ENCODE measurements at regions not wholly inside any gene's neighbourhood (a gene's known extent, or its start where the extent isn't known, plus 50 kb on each side); places are given as distances from the start of the nearest gene placed in this dataset.

GRCh38 chrX:149262086-149262485 is 243.0 kb downstream of the IDS start:
- no peak overlapping the region for H3K4me3 Mint-ChIP-seq

GRCh38 chrX:149259241-149259640 is 245.9 kb downstream of the IDS start:
- Mint-ChIP-seq H3K4me1 (no peaks in the 10 kb centered on the region), H3K27me3 (ENCODE audit: insufficient read depth) (no peaks in the 10 kb centered on the region), H3K9me3 (peaks cover 34% of the 10 kb centered on the region), H3K4me3 (no peak overlapping the region), H3K36me3 (ENCODE audit: low read depth) (no peaks in the 10 kb centered on the region), H3K27ac (no peak overlapping the region)
- no CpG with 5 or more reads among the region's 2 CpGs for WGBS, 2 experiments (ENCODE audit: insufficient coverage in 1 of 2, insufficient read length in 1 of 2)
- Histone ChIP-seq H3K9me3 (ENCODE audit: control insufficient read depth, low read length) (no peaks in the 10 kb centered on the region), H3K4me3 (ENCODE audit: low read length) (no peak overlapping the region), H3K4me1 (ENCODE audit: control insufficient read depth, insufficient read depth, low read length) (no peaks in the 10 kb centered on the region), H3K27ac (ENCODE audit: low read depth, low read length) (no peak overlapping the region), H3K9ac (ENCODE audit: extremely low read depth, low read length, poor library complexity, severe bottlenecking) (no peak overlapping the region), H3K27me3 (ENCODE audit: control insufficient read depth, insufficient read depth, low read length, poor library complexity, severe bottlenecking) (no peaks in the 10 kb centered on the region), H3K36me3 (ENCODE audit: control insufficient read depth, insufficient read depth, low read length) (no peaks in the 10 kb centered on the region)
- TF ChIP-seq, protein P1, sequence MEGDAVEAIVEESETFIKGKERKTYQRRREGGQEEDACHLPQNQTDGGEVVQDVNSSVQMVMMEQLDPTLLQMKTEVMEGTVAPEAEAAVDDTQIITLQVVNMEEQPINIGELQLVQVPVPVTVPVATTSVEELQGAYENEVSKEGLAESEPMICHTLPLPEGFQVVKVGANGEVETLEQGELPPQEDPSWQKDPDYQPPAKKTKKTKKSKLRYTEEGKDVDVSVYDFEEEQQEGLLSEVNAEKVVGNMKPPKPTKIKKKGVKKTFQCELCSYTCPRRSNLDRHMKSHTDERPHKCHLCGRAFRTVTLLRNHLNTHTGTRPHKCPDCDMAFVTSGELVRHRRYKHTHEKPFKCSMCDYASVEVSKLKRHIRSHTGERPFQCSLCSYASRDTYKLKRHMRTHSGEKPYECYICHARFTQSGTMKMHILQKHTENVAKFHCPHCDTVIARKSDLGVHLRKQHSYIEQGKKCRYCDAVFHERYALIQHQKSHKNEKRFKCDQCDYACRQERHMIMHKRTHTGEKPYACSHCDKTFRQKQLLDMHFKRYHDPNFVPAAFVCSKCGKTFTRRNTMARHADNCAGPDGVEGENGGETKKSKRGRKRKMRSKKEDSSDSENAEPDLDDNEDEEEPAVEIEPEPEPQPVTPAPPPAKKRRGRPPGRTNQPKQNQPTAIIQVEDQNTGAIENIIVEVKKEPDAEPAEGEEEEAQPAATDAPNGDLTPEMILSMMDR (conservative IDR thresholded peaks at IDR 0.05) = no peak
- DNase-seq = no peak

More at GRCh38 chrX:149262086-149262485, 243.0 kb downstream of the IDS start:
- H3K36me3 ChIP-seq (ENCODE audit: control insufficient read depth, insufficient read depth, low read length) = no peaks in the 10 kb centered on the region
- H3K9ac ChIP-seq (ENCODE audit: extremely low read depth, low read length, poor library complexity, severe bottlenecking) = no peak overlapping the region
- TF ChIP-seq, protein P1 (conservative IDR thresholded peaks at IDR 0.05) = no peak
- DNase-seq = no peak
- no peaks in the 10 kb centered on the region for H3K27me3 ChIP-seq (ENCODE audit: control insufficient read depth, insufficient read depth, low read length, poor library complexity, severe bottlenecking)
- Mint-ChIP-seq H3K27me3 (ENCODE audit: insufficient read depth) (no peaks in the 10 kb centered on the region), H3K27ac (no peak overlapping the region), H3K4me1 (no peaks in the 10 kb centered on the region), H3K36me3 (ENCODE audit: low read depth) (no peaks in the 10 kb centered on the region), H3K9me3 (peaks cover 40% of the 10 kb centered on the region)
- no peaks in the 10 kb centered on the region for H3K4me1 ChIP-seq (ENCODE audit: control insufficient read depth, insufficient read depth, low read length)
- no peak overlapping the region for H3K4me3 ChIP-seq (ENCODE audit: low read length)
- no peak overlapping the region for H3K27ac ChIP-seq (ENCODE audit: low read depth, low read length)
- WGBS, 2 experiments (ENCODE audit: insufficient coverage in 1 of 2, insufficient read length in 1 of 2) = no CpG with 5 or more reads among the region's 1 CpG
- H3K9me3 ChIP-seq (ENCODE audit: control insufficient read depth, low read length) = no peaks in the 10 kb centered on the region

DNA sequence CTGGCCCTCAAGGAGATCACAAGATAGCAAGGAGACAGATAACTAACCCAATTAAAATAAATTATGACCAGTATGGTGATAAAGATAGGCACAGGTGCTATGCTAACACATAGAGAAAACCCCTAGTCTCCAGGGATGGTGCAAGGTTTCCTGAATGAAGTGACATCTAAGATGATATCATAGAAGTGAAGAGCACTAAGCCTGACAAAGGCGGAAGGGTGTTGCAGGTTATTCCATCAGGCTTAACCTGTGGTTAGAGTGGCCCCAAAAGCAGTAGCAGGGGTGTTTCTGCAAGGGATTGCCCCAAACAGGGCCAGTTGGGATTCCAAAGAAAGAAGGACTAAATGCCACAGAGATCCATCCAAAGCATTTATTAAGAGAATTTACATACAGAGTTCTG is 249.2 kb downstream of the IDS start:
- Mint-ChIP-seq H3K27ac (no peak overlapping the region), H3K9me3 (peaks cover 35% of the 10 kb centered on the region), H3K36me3 (ENCODE audit: low read depth) (no peaks in the 10 kb centered on the region), H3K4me3 (no peak overlapping the region), H3K27me3 (ENCODE audit: insufficient read depth) (no peaks in the 10 kb centered on the region), H3K4me1 (no peaks in the 10 kb centered on the region)
- DNase-seq = no peak
- H3K4me1 ChIP-seq (ENCODE audit: control insufficient read depth, insufficient read depth, low read length) = no peaks in the 10 kb centered on the region
- WGBS, 2 experiments (ENCODE audit: insufficient coverage in 1 of 2, insufficient read length in 1 of 2) = 100% methylated on average over 1 of the region's 1 CpG; no CpG with 5 or more reads in 1 of the 2 experiments
- no peak overlapping the region for H3K27ac ChIP-seq (ENCODE audit: low read depth, low read length)
- TF ChIP-seq, protein P1 (conservative IDR thresholded peaks at IDR 0.05) = no peak
- no peaks in the 10 kb centered on the region for H3K36me3 ChIP-seq (ENCODE audit: control insufficient read depth, insufficient read depth, low read length)
- no peaks in the 10 kb centered on the region for H3K27me3 ChIP-seq (ENCODE audit: control insufficient read depth, insufficient read depth, low read length, poor library complexity, severe bottlenecking)
- no peak overlapping the region for H3K4me3 ChIP-seq (ENCODE audit: low read length)
- no peak overlapping the region for H3K9ac ChIP-seq (ENCODE audit: extremely low read depth, low read length, poor library complexity, severe bottlenecking)
- H3K9me3 ChIP-seq (ENCODE audit: control insufficient read depth, low read length) = no peaks in the 10 kb centered on the region
